K562 (cell line): ENCODE measurements at regions not wholly inside any gene's neighbourhood (a gene's known extent, or its start where the extent isn't known, plus 50 kb on each side); places are given as distances from the start of the nearest gene placed in this dataset.

Experiments
- ARID3B ChIP-seq: fragments of 250-450 bp; sonication (Bioruptor Pico); IDR thresholded peaks from 2 replicates; pipeline ENCODE4 v1.4.0; 2020; ENCODE audit warnings: borderline replicate concordance
- CUX1 ChIP-seq: fragments of 200-800 bp; sonication (Bioruptor generic); IDR thresholded peaks from 2 replicates; pipeline ENCODE4 v1.6.1; 2016; ENCODE audit warnings: missing genetic modification characterization, missing compliant biosample characterization
- HBP1 ChIP-seq: fragments of 450-650 bp; formaldehyde crosslinking; IDR thresholded peaks from 2 replicates; pipeline ENCODE4 v1.4.0; 2022; ENCODE audit warnings: missing genetic modification characterization
- JUN ChIP-seq, 2 experiments: sonication (generic) in 1 of 2; formaldehyde crosslinking in 1 of 2; IDR thresholded peaks; 2 replicates each; pipeline versions ENCODE4 v1.6.1 to v1.8.0; 2012 to 2022; ENCODE audit warnings: borderline replicate concordance in 2 of 2, mild to moderate bottlenecking in 2 of 2, improper control_type of control experiment in 1 of 2, low read depth in 1 of 2, low read length in 1 of 2, missing genetic modification reagents in 1 of 2
- JUND ChIP-seq, 2 experiments: IDR thresholded peaks; 2 replicates in 1 of 2; 3 replicates in 1 of 2; pipeline ENCODE4 v1.6.1; 2011; ENCODE audit warnings: borderline replicate concordance in 2 of 2, low read depth in 2 of 2, low read length in 2 of 2, improper control_type of control experiment in 1 of 2, missing biosample characterization in 1 of 2, missing genetic modification characterization in 1 of 2, missing genetic modification reagents in 1 of 2
- MED1 ChIP-seq: sonication (generic); formaldehyde crosslinking; IDR thresholded peaks from 2 replicates; pipeline ENCODE4 v1.8.1; 2023; ENCODE audit warnings: missing genetic modification reagents, borderline replicate concordance
- PRMT5 ChIP-seq: sonication (generic); formaldehyde crosslinking; IDR thresholded peaks from 2 replicates; pipeline ENCODE4 v1.5.0; 2020; ENCODE audit warnings: missing genetic modification reagents
- SAP30 ChIP-seq: fragments of 200-600 bp; sonication (generic); IDR thresholded peaks from 2 replicates; pipeline ENCODE4 v1.6.1; 2012; ENCODE audit warnings: borderline replicate concordance, low read depth, mild to moderate bottlenecking, moderate library complexity, low read length, control low read depth, inconsistent platforms; ENCODE audit not compliant: insufficient read depth, poor library complexity, severe bottlenecking
- ZNF280B ChIP-seq: fragments of 250-450 bp; sonication (Bioruptor Pico); IDR thresholded peaks from 2 replicates; pipeline ENCODE4 v1.5.1; 2021; ENCODE audit warnings: mild to moderate bottlenecking
- ZNF3 ChIP-seq: fragments of 250-450 bp; sonication (Bioruptor Pico); IDR thresholded peaks from 2 replicates; pipeline ENCODE4 v1.5.0; 2021; ENCODE audit warnings: mild to moderate bottlenecking, moderate library complexity
- ZNF316 ChIP-seq: fragments of 450-650 bp; IDR thresholded peaks from 2 replicates; pipeline ENCODE4 v1.6.1; 2016
- ZNF398 ChIP-seq: fragments of 250-450 bp; sonication (Bioruptor Pico); IDR thresholded peaks from 2 replicates; pipeline ENCODE4 v1.8.0; 2021; ENCODE audit warnings: moderate library complexity, mild to moderate bottlenecking, inconsistent platforms
- ZNF431 ChIP-seq: sonication (generic); formaldehyde crosslinking; IDR thresholded peaks from 2 replicates; pipeline ENCODE4 v1.8.0; 2022; ENCODE audit warnings: mild to moderate bottlenecking, missing genetic modification reagents

- TF ChIP-seq ZNF280B (no peak), JUN (IDR thresholded peaks at IDR 0.05; ENCODE audit: borderline replicate concordance, low read depth, low read length) (peak; percentile 47; the same call in 1 of the 2 replicates), JUN (CRISPR knock-in tag; IDR thresholded peaks at IDR 0.05; ENCODE audit: borderline replicate concordance) (no peak), SAP30 (no peak), HBP1 (no peak), ZNF398 (CRISPR knock-in tag) (no peak), ZNF316 (no peak), PRMT5 (CRISPR knock-in tag) (no peak), CUX1 (CRISPR knock-in tag) (no peak), ZNF3 (CRISPR knock-in tag) (no peak), ZNF431 (CRISPR knock-in tag) (no peak), MED1 (CRISPR knock-in tag) (no peak), ARID3B (no peak), JUND (IDR thresholded peaks at IDR 0.05; ENCODE audit: borderline replicate concordance, low read depth, low read length) (peak; percentile 30; the same call in 1 of the 2 replicates), JUND (tag; IDR thresholded peaks at IDR 0.05; ENCODE audit: borderline replicate concordance, low read depth, low read length) (peak; percentile 21; the same call in 1 of the 3 replicates)
- TF ChIP-seq, all 486 proteins: peak for 6
Observed at GRCh38 chr1:221845650-221846371, 103.9 kb upstream of the DUSP10 start (continued).
